ENCODE measurements at regions not wholly inside any gene's neighbourhood (a gene's known extent, or its start where the extent isn't known, plus 50 kb on each side); places are given as distances from the start of the nearest gene placed in this dataset.
"Not testable (repeated sequence)": the region's sequence is repeated elsewhere in the genome, so short reads cannot be mapped to it uniquely, and the experiment has no call there.

DNA sequence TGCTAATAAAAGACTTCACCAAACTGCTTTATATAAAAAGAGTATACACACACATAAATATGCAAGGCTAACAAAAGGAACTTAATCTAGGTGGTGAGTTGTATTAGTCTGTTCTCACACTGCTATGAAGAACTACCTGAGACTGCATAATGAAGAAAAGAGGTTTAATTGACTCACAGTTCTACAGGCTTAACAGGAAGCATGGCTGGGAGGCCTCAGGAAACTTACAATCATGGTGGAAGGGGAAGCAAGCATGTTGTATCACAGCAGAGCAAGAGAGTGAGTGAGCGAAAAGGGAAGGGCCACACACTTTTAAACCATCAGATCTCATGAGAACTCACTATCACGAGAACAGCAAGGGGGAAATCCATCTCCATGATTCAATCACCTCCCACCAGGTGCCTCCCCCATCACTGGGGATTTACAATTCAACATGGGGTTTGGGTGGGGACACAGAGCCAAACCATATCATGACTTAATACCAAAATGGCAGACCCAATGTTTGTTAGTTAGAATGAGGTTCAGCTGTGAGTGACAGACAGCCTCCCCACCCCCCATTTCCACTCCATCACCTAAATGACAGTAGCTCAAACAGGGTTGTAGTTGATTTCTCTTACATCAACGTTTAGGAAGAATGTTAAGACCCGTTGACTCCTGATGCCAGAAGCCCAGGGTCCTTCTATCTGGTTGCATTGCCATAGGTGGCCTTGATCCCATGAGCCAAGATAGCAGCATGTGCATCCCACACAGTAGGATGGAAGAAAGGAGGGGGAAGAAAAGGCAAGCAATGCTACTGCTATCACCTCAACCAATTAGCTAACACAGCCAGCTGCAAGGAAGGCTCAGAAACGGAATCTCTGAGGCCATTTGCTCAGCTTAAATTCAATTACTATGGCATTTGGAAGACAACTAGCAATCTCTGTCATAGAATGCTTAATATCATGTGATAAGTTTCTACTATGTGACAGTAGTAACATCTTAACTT is 77.0 kb downstream of the CCDC71L start:
- DNase-seq (ENCODE audit: low read depth) = no peak
- TF ChIP-seq, protein P1, sequence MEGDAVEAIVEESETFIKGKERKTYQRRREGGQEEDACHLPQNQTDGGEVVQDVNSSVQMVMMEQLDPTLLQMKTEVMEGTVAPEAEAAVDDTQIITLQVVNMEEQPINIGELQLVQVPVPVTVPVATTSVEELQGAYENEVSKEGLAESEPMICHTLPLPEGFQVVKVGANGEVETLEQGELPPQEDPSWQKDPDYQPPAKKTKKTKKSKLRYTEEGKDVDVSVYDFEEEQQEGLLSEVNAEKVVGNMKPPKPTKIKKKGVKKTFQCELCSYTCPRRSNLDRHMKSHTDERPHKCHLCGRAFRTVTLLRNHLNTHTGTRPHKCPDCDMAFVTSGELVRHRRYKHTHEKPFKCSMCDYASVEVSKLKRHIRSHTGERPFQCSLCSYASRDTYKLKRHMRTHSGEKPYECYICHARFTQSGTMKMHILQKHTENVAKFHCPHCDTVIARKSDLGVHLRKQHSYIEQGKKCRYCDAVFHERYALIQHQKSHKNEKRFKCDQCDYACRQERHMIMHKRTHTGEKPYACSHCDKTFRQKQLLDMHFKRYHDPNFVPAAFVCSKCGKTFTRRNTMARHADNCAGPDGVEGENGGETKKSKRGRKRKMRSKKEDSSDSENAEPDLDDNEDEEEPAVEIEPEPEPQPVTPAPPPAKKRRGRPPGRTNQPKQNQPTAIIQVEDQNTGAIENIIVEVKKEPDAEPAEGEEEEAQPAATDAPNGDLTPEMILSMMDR (IDR thresholded peaks at IDR 0.05; ENCODE audit: insufficient read depth, low read depth, low read length) = no peak
- H3K4me3 ChIP-seq (ENCODE audit: low read depth, low read length) = no peak overlapping the region

DNA sequence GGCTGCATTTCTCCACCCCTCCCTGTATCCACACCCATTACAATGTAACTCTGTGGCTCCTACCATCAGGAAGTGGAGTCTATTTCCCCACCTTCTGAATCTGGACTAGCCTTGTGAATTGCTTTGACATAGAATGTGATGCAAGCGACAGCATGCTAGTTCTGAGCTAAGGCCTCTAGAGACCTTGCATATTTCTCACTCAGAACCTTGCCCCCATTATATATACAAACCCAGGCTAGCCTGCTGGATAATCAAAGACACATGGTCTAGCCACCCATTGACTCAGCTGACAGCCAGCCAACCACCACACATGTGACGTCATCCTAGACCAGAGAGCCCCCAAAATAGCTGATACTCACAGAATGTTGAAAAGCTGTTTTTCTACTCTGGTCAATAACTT is 77.9 kb downstream of the CCDC71L start:
- no peak overlapping the region for H3K4me3 ChIP-seq (ENCODE audit: low read depth, low read length)
- TF ChIP-seq, protein P1 (IDR thresholded peaks at IDR 0.05; ENCODE audit: insufficient read depth, low read depth, low read length) = no peak
- DNase-seq (ENCODE audit: low read depth) = peak; percentile 63

DNA sequence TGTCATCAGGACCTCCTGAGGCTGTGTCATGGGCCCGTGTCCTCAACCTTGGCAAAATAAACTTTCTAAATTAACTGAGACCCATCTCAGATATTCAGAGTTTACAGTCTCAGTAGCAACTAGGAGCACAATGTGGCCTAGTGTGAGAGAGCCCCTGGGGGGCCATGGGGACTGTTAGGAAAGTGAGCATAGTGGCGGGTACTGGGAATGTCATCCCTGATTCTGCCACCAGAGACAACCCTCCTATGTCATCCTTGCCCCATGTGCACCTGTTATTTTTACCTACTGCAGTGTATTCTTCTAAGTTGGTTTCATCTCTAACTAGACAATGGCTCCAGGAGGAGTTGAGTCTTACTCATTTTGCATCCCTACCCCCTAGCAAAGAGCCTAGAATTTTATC is 78.6 kb downstream of the CCDC71L start:
- TF ChIP-seq, protein P1 (IDR thresholded peaks at IDR 0.05; ENCODE audit: insufficient read depth, low read depth, low read length) = no peak
- H3K4me3 ChIP-seq (ENCODE audit: low read depth, low read length) = no peak overlapping the region
- DNase-seq (ENCODE audit: low read depth) = no peak

GRCh38 chr7:106579086-106579485 is 81.9 kb downstream of the CCDC71L start:
- not testable (repeated sequence) for H3K4me3 ChIP-seq (ENCODE audit: low read depth, low read length); DNase-seq (ENCODE audit: low read depth)

DNA sequence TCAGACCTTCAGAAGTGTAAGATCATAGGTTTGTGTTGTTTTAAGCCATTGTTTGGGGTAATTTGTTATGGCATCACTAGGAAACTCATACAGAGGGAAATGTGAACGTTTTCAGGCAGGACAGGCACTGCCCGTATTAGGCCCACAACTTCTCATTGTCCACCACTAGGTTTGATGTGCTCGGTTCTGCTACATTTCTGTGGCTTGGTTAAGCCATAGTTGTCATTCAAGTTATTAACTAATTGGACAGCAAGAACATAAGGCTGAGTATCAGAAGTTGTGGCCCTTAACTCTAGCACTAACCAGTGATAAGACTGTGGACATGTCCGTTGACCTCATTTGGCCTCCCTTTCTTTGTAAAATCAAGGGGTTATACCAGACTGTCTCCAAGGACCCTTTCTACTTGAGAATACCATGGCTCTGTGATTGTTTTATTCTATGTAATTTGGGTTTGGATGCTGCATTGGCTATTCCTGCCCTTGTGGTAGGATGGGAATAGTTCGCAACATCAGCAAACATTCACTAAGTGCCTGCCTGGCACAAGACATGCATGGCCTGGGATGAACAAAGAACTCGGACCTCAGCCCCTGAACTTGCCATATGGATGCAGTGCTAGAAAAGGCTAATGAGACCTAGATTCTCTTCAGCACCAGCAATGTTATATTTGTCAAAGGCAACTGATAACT is 85.7 kb downstream of the CCDC71L start:
- no peak for DNase-seq (ENCODE audit: low read depth)
- TF ChIP-seq, protein P1 (IDR thresholded peaks at IDR 0.05; ENCODE audit: insufficient read depth, low read depth, low read length) = no peak
- no peak overlapping the region for H3K4me3 ChIP-seq (ENCODE audit: low read depth, low read length)

DNA sequence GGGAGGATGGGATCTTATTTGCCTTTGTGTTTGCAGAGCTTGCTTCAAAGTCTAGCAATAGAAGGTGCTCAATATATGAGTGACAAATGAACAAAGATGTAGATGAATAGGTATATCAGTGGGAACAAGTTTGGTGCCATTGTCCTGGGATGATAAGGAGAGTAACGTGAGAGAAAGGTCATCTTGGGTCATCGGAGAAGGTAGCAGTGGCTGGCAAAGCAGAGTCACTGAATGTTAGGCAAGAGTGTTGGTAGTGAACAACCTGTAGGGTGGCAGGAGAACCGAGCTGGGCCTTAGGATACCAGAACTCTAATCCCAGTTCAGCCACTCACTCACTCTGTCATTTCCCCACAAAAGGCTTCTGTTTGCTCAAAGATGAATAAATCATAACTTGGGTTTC is 87.2 kb downstream of the CCDC71L start:
- DNase-seq (ENCODE audit: low read depth) = no peak
- TF ChIP-seq, protein P1 (IDR thresholded peaks at IDR 0.05; ENCODE audit: insufficient read depth, low read depth, low read length) = no peak
- no peak overlapping the region for H3K4me3 ChIP-seq (ENCODE audit: low read depth, low read length)

GRCh38 chr7:106573125-106573663 is 87.8 kb downstream of the CCDC71L start:
- H3K4me3 ChIP-seq (ENCODE audit: low read depth, low read length) = no peak overlapping the region
- TF ChIP-seq, protein P1 (IDR thresholded peaks at IDR 0.05; ENCODE audit: insufficient read depth, low read depth, low read length) = no peak
- DNase-seq (ENCODE audit: low read depth) = no peak

All from fibroblast of villous mesenchyme (primary cell).